Brain microvascular endothelial cell (primary cell): ENCODE measurements at regions not wholly inside any gene's neighbourhood (a gene's known extent, or its start where the extent isn't known, plus 50 kb on each side); places are given as distances from the start of the nearest gene placed in this dataset.
"Not testable (repeated sequence)": the region's sequence is repeated elsewhere in the genome, so short reads cannot be mapped to it uniquely, and the experiment has no call there.

Source experiments
- DNase-seq: peaks from one replicate; pipeline ENCODE4 v3.0.0-alpha.2; 2020
- H3K27ac ChIP-seq: fragments of 250-450 bp; sonication (Bioruptor Pico); 2 replicates; pipeline ENCODE4 v1.5.1; 2020; ENCODE audit warnings: mild to moderate bottlenecking, moderate library complexity
- H3K27me3 ChIP-seq: fragments of 250-450 bp; sonication (Bioruptor Pico); replicated peaks from 2 replicates; pipeline ENCODE4 v1.5.1; 2020; ENCODE audit warnings: mild to moderate bottlenecking
- H3K36me3 ChIP-seq: fragments of 250-450 bp; sonication (Bioruptor Pico); replicated peaks from 2 replicates; pipeline ENCODE4 v1.5.1; 2020; ENCODE audit warnings: mild to moderate bottlenecking
- H3K4me3 ChIP-seq: 2 replicates; pipeline ENCODE4 v1.5.1; 2011; ENCODE audit warnings: low read depth, mild to moderate bottlenecking, control low read depth, low read length, moderate library complexity
- CTCF ChIP-seq: IDR thresholded peaks from 2 replicates; pipeline ENCODE4 v1.5.1; 2011; ENCODE audit warnings: low read depth, mild to moderate bottlenecking, moderate library complexity, low read length, control low read depth, inconsistent platforms; ENCODE audit errors: missing control alignments
- in situ Hi-C: cut with HindIII; loops from 2 replicates; pipeline ENCODE4 v1.10.0; 2017; ENCODE audit warnings: low sequenced_read_pairs, low pct_ligation_motif_present

GRCh38 chr12:43235721-43236120 is 316.3 kb downstream of the ADAMTS20 start:
- H3K36me3 ChIP-seq: no peaks in the 10 kb centered on the region

GRCh38 chr12:43233861-43234260 is 318.1 kb downstream of the ADAMTS20 start:
- in situ Hi-C loops: no loop called here
- DNase-seq: no peak
- TF ChIP-seq CTCF: no peak
- Histone ChIP-seq H3K4me3 (no peak overlapping the region), H3K27ac (no peak overlapping the region), H3K27me3 (no peaks in the 10 kb centered on the region), H3K36me3 (no peaks in the 10 kb centered on the region)

More at GRCh38 chr12:43235721-43236120, 316.3 kb downstream of the ADAMTS20 start:
- H3K27me3 ChIP-seq: no peaks in the 10 kb centered on the region
- TF ChIP-seq CTCF: no peak
- no peak overlapping the region for H3K27ac ChIP-seq
- no peak for DNase-seq
- in situ Hi-C loops: no loop called here
- no peak overlapping the region for H3K4me3 ChIP-seq

- no peak for TF ChIP-seq CTCF
- in situ Hi-C loops: no loop called here
- Histone ChIP-seq H3K27ac (no peak overlapping the region), H3K27me3 (no peaks in the 10 kb centered on the region), H3K36me3 (no peaks in the 10 kb centered on the region), H3K4me3 (no peak overlapping the region)
- no peak for DNase-seq
These were observed 325.9 kb downstream of the ADAMTS20 start for GRCh38 chr12:43226151-43226550.

GRCh38 chr12:43224190-43224805 is 327.7 kb downstream of the ADAMTS20 start:
- H3K36me3 ChIP-seq, in situ Hi-C loops, H3K27ac ChIP-seq, H3K27me3 ChIP-seq, H3K4me3 ChIP-seq, DNase-seq: not testable (repeated sequence)

- in situ Hi-C loops: no loop called here
These were observed 329.2 kb downstream of the ADAMTS20 start for GRCh38 chr12:43222796-43223195.

GRCh38 chr12:43221216-43221615 is 330.8 kb downstream of the ADAMTS20 start:
- no peak for TF ChIP-seq CTCF
- Histone ChIP-seq H3K27ac (no peak overlapping the region), H3K36me3 (no peaks in the 10 kb centered on the region), H3K27me3 (no peaks in the 10 kb centered on the region), H3K4me3 (no peak overlapping the region)
- no peak for DNase-seq
- in situ Hi-C loops: no loop called here

More at GRCh38 chr12:43222796-43223195, 329.2 kb downstream of the ADAMTS20 start:
- Histone ChIP-seq H3K36me3 (no peaks in the 10 kb centered on the region), H3K27me3 (no peaks in the 10 kb centered on the region), H3K27ac (no peak overlapping the region), H3K4me3 (no peak overlapping the region)
- no peak for DNase-seq
- TF ChIP-seq CTCF: no peak
